H1 (cell line): ENCODE measurements at regions not wholly inside any gene's neighbourhood (a gene's known extent, or its start where the extent isn't known, plus 50 kb on each side); places are given as distances from the start of the nearest gene placed in this dataset.

ENCODE experiments used
- CTCF ChIA-PET: fragments of 300-600 bp; sonication (Branson Sonifier 250); formaldehyde crosslinking; loops from one replicate; lab custom pipeline; 2021; ENCODE audit not compliant: partially characterized antibody; lab: Charles Lee
- POLR2A ChIA-PET: fragments of 300-600 bp; sonication (Branson Sonifier 250); formaldehyde crosslinking; loops from one replicate; lab custom pipeline; 2021; ENCODE audit warnings: inconsistent platforms; ENCODE audit not compliant: partially characterized antibody; lab: Charles Lee
- DNase-seq, 2 experiments: peaks; one replicate each; pipeline versions ENCODE4 v3.0.0 to v3.0.0-alpha.2; 2010 to 2022; ENCODE audit warnings: low spot score in 2 of 2, low read depth in 1 of 2, mixed read lengths in 1 of 2
- FAIRE-seq: peaks from 2 replicates; lab custom pipeline; 2011; peaks lifted over from hg19 to GRCh38; lab: Jason Lieb, UNC
- H2AFZ ChIP-seq: 2 replicates; pipeline ENCODE4 v1.8.1; 2012; ENCODE audit warnings: low read length, inconsistent platforms
- H2AK5ac ChIP-seq: 2 replicates; pipeline ENCODE4 v1.6.1; 2013; ENCODE audit warnings: low read depth, low read length
- H2BK120ac ChIP-seq: replicated peaks from 2 replicates; pipeline ENCODE3; 2013; ENCODE audit warnings: low read depth, low read length, inconsistent platforms
- H2BK12ac ChIP-seq: 2 replicates; pipeline ENCODE4 v1.6.1; 2013; ENCODE audit warnings: low read depth, low read length
- H2BK15ac ChIP-seq: 2 replicates; pipeline ENCODE4 v1.6.1; 2013; ENCODE audit warnings: low read length
- H2BK20ac ChIP-seq: 2 replicates; pipeline ENCODE4 v1.6.1; 2013; ENCODE audit warnings: low read length
- H2BK5ac ChIP-seq: 2 replicates; pipeline ENCODE4 v1.6.1; 2013; ENCODE audit warnings: low read depth, low read length
- H3K14ac ChIP-seq: 2 replicates; pipeline ENCODE4 v1.6.1; 2013; ENCODE audit warnings: inconsistent platforms; ENCODE audit not compliant: insufficient read length
- H3K18ac ChIP-seq: 2 replicates; pipeline ENCODE4 v1.6.1; 2013; ENCODE audit warnings: low read length; ENCODE audit errors: extremely low read depth
- H3K23ac ChIP-seq: 2 replicates; pipeline ENCODE4 v1.6.1; 2013; ENCODE audit warnings: inconsistent platforms; ENCODE audit not compliant: insufficient read length
- H3K23me2 ChIP-seq: 2 replicates; pipeline ENCODE4 v1.6.1; 2013; ENCODE audit warnings: low read depth, low read length
- H3K27ac ChIP-seq: 2 replicates; pipeline ENCODE4 v1.6.1; 2011; ENCODE audit warnings: low read depth, low read length, inconsistent platforms
- H3K27me3 ChIP-seq, 4 experiments: replicated peaks in 1 of 4; 1 replicate in 1 of 4; 2 replicates in 3 of 4; pipeline versions ENCODE4 v1.6.1 to v1.8.1; 2011 to 2013; ENCODE audit warnings: low read length in 3 of 4, mild to moderate bottlenecking in 3 of 4, inconsistent platforms in 2 of 4, mixed read lengths in 2 of 4, moderate library complexity in 1 of 4; ENCODE audit not compliant: control insufficient read depth in 3 of 4, insufficient read depth in 3 of 4; ENCODE audit errors: extremely low read depth in 1 of 4
- H3K36me3 ChIP-seq, 4 experiments: 2 replicates each; pipeline versions ENCODE4 v1.6.1 to v1.8.1; 2011 to 2013; ENCODE audit warnings: mild to moderate bottlenecking in 4 of 4, low read length in 3 of 4, moderate library complexity in 2 of 4, control low read depth in 1 of 4, inconsistent platforms in 1 of 4; ENCODE audit not compliant: insufficient read depth in 4 of 4, control insufficient read depth in 2 of 4
- H3K4ac ChIP-seq: replicated peaks from 2 replicates; pipeline ENCODE3; 2013; ENCODE audit warnings: low read length, low read depth, mixed read lengths, inconsistent platforms; ENCODE audit not compliant: insufficient read length
- H3K4me1 ChIP-seq, 4 experiments: replicated peaks in 1 of 4; 1 replicate in 1 of 4; 2 replicates in 3 of 4; pipeline versions ENCODE4 v1.6.1 to v1.8.1; 2011 to 2013; ENCODE audit warnings: low read length in 3 of 4, inconsistent platforms in 2 of 4, mixed read lengths in 1 of 4; ENCODE audit not compliant: insufficient read depth in 4 of 4, control insufficient read depth in 3 of 4
- H3K4me2 ChIP-seq, 2 experiments: 2 replicates each; pipeline versions ENCODE4 v1.6.1 to v1.8.1; 2011 to 2013; ENCODE audit warnings: low read depth in 2 of 2, low read length in 2 of 2, control low read depth in 1 of 2, inconsistent platforms in 1 of 2, mild to moderate bottlenecking in 1 of 2; ENCODE audit not compliant: insufficient read depth in 1 of 2
- H3K4me3 ChIP-seq, 4 experiments: fragments of 200-600, 300-600 bp in 1 of 4; sonication (generic), shearing (Covaris generic), sonication (Bioruptor Twin) in 1 of 4; 2 replicates each; pipeline versions ENCODE4 v1.5.1 to v1.8.1; 2011 to 2016; ENCODE audit warnings: low read length in 4 of 4, low read depth in 3 of 4, control low read depth in 2 of 4, inconsistent platforms in 2 of 4, mild to moderate bottlenecking in 2 of 4, mixed read lengths in 1 of 4, moderate library complexity in 1 of 4; ENCODE audit not compliant: insufficient read depth in 2 of 4; ENCODE audit errors: extremely low read depth in 1 of 4
- H3K56ac ChIP-seq: replicated peaks from 2 replicates; pipeline ENCODE3; 2013; ENCODE audit warnings: low read depth, mild to moderate bottlenecking, mixed read lengths, low read length, inconsistent platforms; ENCODE audit not compliant: insufficient read length
- H3K79me1 ChIP-seq: 2 replicates; pipeline ENCODE4 v1.6.1; 2013; ENCODE audit warnings: low read depth, low read length, control low read depth
- H3K79me2 ChIP-seq, 2 experiments: 2 replicates each; pipeline versions ENCODE4 v1.6.1 to v1.8.1; 2012 to 2013; ENCODE audit warnings: low read length in 2 of 2, mild to moderate bottlenecking in 2 of 2, inconsistent platforms in 1 of 2; ENCODE audit not compliant: insufficient read depth in 2 of 2, control insufficient read depth in 1 of 2
- H3K9ac ChIP-seq, 4 experiments: replicated peaks in 1 of 4; 1 replicate in 1 of 4; 2 replicates in 3 of 4; pipeline versions ENCODE4 v1.6.1 to v1.8.1; 2011 to 2013; ENCODE audit warnings: low read depth in 3 of 4, low read length in 3 of 4, control low read depth in 2 of 4, mild to moderate bottlenecking in 2 of 4, moderate library complexity in 2 of 4, inconsistent platforms in 1 of 4; ENCODE audit errors: extremely low read depth in 1 of 4
- H3K9me3 ChIP-seq, 2 experiments: 2 replicates each; pipeline versions ENCODE4 v1.6.1 to v1.8.1; 2012 to 2013; ENCODE audit warnings: mild to moderate bottlenecking in 2 of 2, moderate library complexity in 2 of 2, control low read depth in 1 of 2, inconsistent platforms in 1 of 2, low read depth in 1 of 2, low read length in 1 of 2, mixed read lengths in 1 of 2; ENCODE audit not compliant: insufficient read depth in 2 of 2
- H4K20me1 ChIP-seq, 2 experiments: replicated peaks in 1 of 2; 2 replicates each; pipeline versions ENCODE3 to v1.8.1; 2011 to 2013; ENCODE audit warnings: inconsistent platforms in 2 of 2, low read length in 2 of 2, mild to moderate bottlenecking in 1 of 2; ENCODE audit not compliant: insufficient read depth in 2 of 2, control insufficient read depth in 1 of 2
- H4K5ac ChIP-seq: 2 replicates; pipeline ENCODE4 v1.6.1; 2013; ENCODE audit warnings: low read length, low read depth, mixed read lengths, inconsistent platforms; ENCODE audit not compliant: insufficient read length
- H4K8ac ChIP-seq: 2 replicates; pipeline ENCODE4 v1.8.0; 2013; ENCODE audit warnings: mild to moderate bottlenecking, moderate library complexity, low read length, inconsistent platforms; ENCODE audit not compliant: insufficient read depth; ENCODE audit errors: extremely low read depth
- H4K91ac ChIP-seq: replicated peaks from 2 replicates; pipeline ENCODE3; 2013; ENCODE audit warnings: low read length, mixed read lengths, inconsistent platforms; ENCODE audit not compliant: insufficient read length
- HDAC2 ChIP-seq, 2 experiments: fragments of 300-600 bp in 1 of 2; sonication (generic) in 1 of 2; IDR thresholded peaks; 2 replicates each; pipeline ENCODE4 v1.6.1; 2011 to 2012; ENCODE audit warnings: low read depth in 2 of 2, low read length in 2 of 2, mild to moderate bottlenecking in 2 of 2, moderate library complexity in 2 of 2, borderline replicate concordance in 1 of 2, inconsistent platforms in 1 of 2
- MAFK ChIP-seq: IDR thresholded peaks from 2 replicates; pipeline ENCODE4 v1.6.1; 2012; ENCODE audit warnings: low read depth, mild to moderate bottlenecking, improper control_type of control experiment, low read length
- SRF ChIP-seq: IDR thresholded peaks from 2 replicates; pipeline ENCODE4 v1.6.1; 2011; ENCODE audit warnings: mild to moderate bottlenecking, low read depth, low read length, moderate library complexity
- WGBS, 2 experiments: shearing (Covaris generic) in 1 of 2; methylation state at CpG; one replicate each; pipeline versions ENCODE4 v1.1.6 to v1.1.7; 2013 to 2015; ENCODE audit warnings: low lambda C conversion rate in 2 of 2, mixed read lengths in 2 of 2, inconsistent platforms in 1 of 2, low coverage in 1 of 2, missing lambda C conversion rate in 1 of 2; ENCODE audit not compliant: insufficient replicate concordance in 2 of 2, insufficient coverage in 1 of 2, insufficient read length in 1 of 2; ENCODE audit errors: extremely low coverage in 1 of 2, missing lambda C conversion rate in 1 of 2; 5-methylcytosine and 5-hydroxymethylcytosine counted together

GRCh38 chr9:1668441-1668840 lies 346.7 kb upstream of the SMARCA2 start:
- H4K20me1 ChIP-seq: no peaks in the 10 kb centered on the region
- H2AK5ac ChIP-seq: no peak overlapping the region
- H2AFZ ChIP-seq: no peak overlapping the region
- H3K23me2 ChIP-seq: no peaks in the 10 kb centered on the region
- WGBS, 2 experiments: 89% methylated on average over 1 of the region's 1 CpG; no CpG with 5 or more reads in 1 of the 2 experiments
- no peaks in the 10 kb centered on the region for H3K4me1 ChIP-seq
- no peak overlapping the region for H3K4me2 ChIP-seq
- no peak overlapping the region for H3K9ac ChIP-seq
- no peak overlapping the region for H3K27ac ChIP-seq
- H3K18ac ChIP-seq: no peak overlapping the region
- peaks cover 75 to 79% of the 10 kb centered on the region in 2 experiments for H3K9me3 ChIP-seq
- H3K23ac ChIP-seq: no peak overlapping the region
- H2BK5ac ChIP-seq: no peak overlapping the region
- CTCF ChIA-PET: no interaction called here
- H3K79me1 ChIP-seq: no peaks in the 10 kb centered on the region
- DNase-seq (no peak), FAIRE-seq (no peak)
- no peak overlapping the region for H3K56ac ChIP-seq
- no peaks in the 10 kb centered on the region for H3K27me3 ChIP-seq
- no peaks in the 10 kb centered on the region for H3K79me2 ChIP-seq
- H3K36me3 ChIP-seq: no peaks in the 10 kb centered on the region
- POLR2A ChIA-PET: no interaction called here
- H4K8ac ChIP-seq: no peak overlapping the region
- no peak overlapping the region for H3K4ac ChIP-seq
- H4K91ac ChIP-seq: no peak overlapping the region
- H3K14ac ChIP-seq: no peak overlapping the region
- no peak overlapping the region for H2BK12ac ChIP-seq
- no peak overlapping the region for H2BK15ac ChIP-seq
- H2BK20ac ChIP-seq: no peak overlapping the region
- H3K4me3 ChIP-seq: no peak overlapping the region
- H4K5ac ChIP-seq: no peak overlapping the region
- H2BK120ac ChIP-seq: no peak overlapping the region
- no peak for TF ChIP-seq MAFK
- TF ChIP-seq SRF: no peak
- no peak for TF ChIP-seq HDAC2 (IDR thresholded peaks at IDR 0.05; ENCODE audit: borderline replicate concordance in 1 of 2, low read depth in 2 of 2, low read length in 2 of 2)
